Stomach (tissue), 8 donors: ENCODE measurements at regions not wholly inside any gene's neighbourhood (a gene's known extent, or its start where the extent isn't known, plus 50 kb on each side); places are given as distances from the start of the nearest gene placed in this dataset.

Experiments
- DNase-seq, 2 donors: peaks; one replicate each; pipeline versions ENCODE4 v3.0.0 to v3.0.0-alpha.2; 2013 to 2019
- H3K27ac ChIP-seq, 5 donors: fragments of 200-600 bp in 4 of 5; sonication (generic) in 4 of 5; one replicate each; pipeline ENCODE4 v1.5.1; 2013 to 2019; ENCODE audit warnings: mild to moderate bottlenecking in 1 of 5, moderate library complexity in 1 of 5
- H3K27me3 ChIP-seq, 3 donors: fragments of 200-600 bp; sonication (generic); one replicate each; pipeline ENCODE4 v1.5.1; 2017 to 2019; ENCODE audit warnings: mixed run types in 1 of 3
- H3K36me3 ChIP-seq, 4 donors: fragments of 200-600 bp; sonication (generic); 1 replicate in 3 of 4; 2 replicates in 1 of 4; pipeline ENCODE4 v1.5.1; 2016 to 2019
- H3K4me1 ChIP-seq, 4 donors: fragments of 200-600 bp; sonication (generic); one replicate each; pipeline ENCODE4 v1.5.1; 2016 to 2019
- H3K4me3 ChIP-seq, 4 donors: fragments of 200-600 bp; sonication (generic) in 3 of 4; one replicate each; pipeline ENCODE4 v1.5.1; 2016 to 2019; ENCODE audit warnings: mild to moderate bottlenecking in 1 of 4
- H3K9me3 ChIP-seq, 4 donors: fragments of 200-600 bp; sonication (generic); one replicate each; pipeline ENCODE4 v1.5.1; 2016 to 2019
- EP300 ChIP-seq: sonication (generic); formaldehyde crosslinking; IDR thresholded peaks from one replicate; pipeline ENCODE4 v1.6.1; 2017; ENCODE audit warnings: antibody characterized with exemption
- POLR2A ChIP-seq, 4 donors: fragments of 450-650 bp; IDR thresholded peaks; one replicate each; pipeline ENCODE4 v1.6.1; 2016; ENCODE audit warnings: antibody characterized with exemption in 4 of 4, control low read depth in 2 of 4, mild to moderate bottlenecking in 1 of 4, moderate library complexity in 1 of 4
- POLR2AphosphoS5 ChIP-seq, 3 donors: sonication (generic); formaldehyde crosslinking; IDR thresholded peaks; one replicate each; pipeline ENCODE4 v1.6.1; 2016; ENCODE audit warnings: antibody characterized with exemption in 3 of 3
- WGBS, 5 donors: extraction: QIAGEN DNeasy Blood & Tissue Kit in 3 of 5; methylation state at CpG; one replicate each; pipeline versions ENCODE4 v1.1.5 to v1.1.7; 2013 to 2018; 5-methylcytosine and 5-hydroxymethylcytosine counted together
- intact Hi-C: fragments of 100-400 bp; cut with DNase I; formaldehyde crosslinking; loops from one replicate; pipeline ENCODE4 v1.15.1; 2023; ENCODE audit warnings: low total_unique reads
- TF ChIP-seq, protein P1 (sequence below), 7 experiments: fragments of 450-650 bp in 4 of 7; fragments of 200-600 bp in 3 of 7; sonication (generic) in 3 of 7; IDR thresholded peaks; one replicate each; pipeline ENCODE4 v1.5.1; 2016 to 2019; ENCODE audit warnings: antibody characterized with exemption in 7 of 7, control low read depth in 2 of 7, mild to moderate bottlenecking in 1 of 7
- donor health status: healthy with polysubstance abuse.
- donor health status: Bipolar disorder and iron deficiency.
- donor health status: healthy.

DNA sequence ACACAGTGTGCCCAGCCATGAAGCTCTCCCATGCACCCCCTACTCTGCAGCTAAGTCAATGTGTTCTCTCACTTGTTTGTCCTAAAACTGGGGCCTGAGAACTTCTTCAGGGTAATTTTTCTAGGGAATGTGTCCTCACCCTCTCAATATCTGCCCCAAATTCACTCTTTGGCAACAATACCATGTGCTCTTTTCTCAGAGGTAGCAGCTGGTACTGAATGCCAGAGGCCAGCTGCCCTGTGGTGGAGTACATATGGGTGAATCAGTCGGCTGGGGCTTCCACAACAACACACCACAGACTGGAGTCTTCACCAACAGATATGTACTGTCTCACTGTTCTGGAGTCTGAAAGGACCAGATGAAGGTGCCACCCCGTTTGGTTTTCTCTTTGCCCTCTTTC, 97.7 kb upstream of the TOP3B start:
- Histone ChIP-seq H3K9me3 (no peaks in the 10 kb centered on the region), H3K4me1 (no peaks in the 10 kb centered on the region), H3K27me3 (peaks cover 0 to 49% (median 12%) of the 10 kb centered on the region in 3 donors), H3K27ac (no peak overlapping the region), H3K4me3 (no peak overlapping the region), H3K36me3 (no peaks in the 10 kb centered on the region)
- intact Hi-C loops, result no loop called here
- TF ChIP-seq EP300, result no peak
- TF ChIP-seq POLR2AphosphoS5 (IDR thresholded peaks at IDR 0.05), result no peak
- no peak for TF ChIP-seq POLR2A (IDR thresholded peaks at IDR 0.05)
- TF ChIP-seq, protein P1, sequence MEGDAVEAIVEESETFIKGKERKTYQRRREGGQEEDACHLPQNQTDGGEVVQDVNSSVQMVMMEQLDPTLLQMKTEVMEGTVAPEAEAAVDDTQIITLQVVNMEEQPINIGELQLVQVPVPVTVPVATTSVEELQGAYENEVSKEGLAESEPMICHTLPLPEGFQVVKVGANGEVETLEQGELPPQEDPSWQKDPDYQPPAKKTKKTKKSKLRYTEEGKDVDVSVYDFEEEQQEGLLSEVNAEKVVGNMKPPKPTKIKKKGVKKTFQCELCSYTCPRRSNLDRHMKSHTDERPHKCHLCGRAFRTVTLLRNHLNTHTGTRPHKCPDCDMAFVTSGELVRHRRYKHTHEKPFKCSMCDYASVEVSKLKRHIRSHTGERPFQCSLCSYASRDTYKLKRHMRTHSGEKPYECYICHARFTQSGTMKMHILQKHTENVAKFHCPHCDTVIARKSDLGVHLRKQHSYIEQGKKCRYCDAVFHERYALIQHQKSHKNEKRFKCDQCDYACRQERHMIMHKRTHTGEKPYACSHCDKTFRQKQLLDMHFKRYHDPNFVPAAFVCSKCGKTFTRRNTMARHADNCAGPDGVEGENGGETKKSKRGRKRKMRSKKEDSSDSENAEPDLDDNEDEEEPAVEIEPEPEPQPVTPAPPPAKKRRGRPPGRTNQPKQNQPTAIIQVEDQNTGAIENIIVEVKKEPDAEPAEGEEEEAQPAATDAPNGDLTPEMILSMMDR (IDR thresholded peaks at IDR 0.05), result no peak
- no peak for DNase-seq
- 45 to 56% (median 48%) methylated on average over 2 of the region's 2 CpGs for WGBS, 5 donors

- WGBS, 5 donors, result 67 to 76% (median 75%) methylated on average over 6 of the region's 6 CpGs
- no peak overlapping the region for H3K27ac ChIP-seq
- H3K9me3 ChIP-seq, result no peaks in the 10 kb centered on the region
- H3K27me3 ChIP-seq, result peaks cover 0 to 55% (median 17%) of the 10 kb centered on the region in 3 donors
- H3K36me3 ChIP-seq, result no peaks in the 10 kb centered on the region
- no peak for DNase-seq
- intact Hi-C loops, result no loop called here
- no peak overlapping the region for H3K4me3 ChIP-seq
- no peaks in the 10 kb centered on the region for H3K4me1 ChIP-seq
- TF ChIP-seq POLR2A (IDR thresholded peaks at IDR 0.05), result no peak
- TF ChIP-seq EP300, result no peak
- TF ChIP-seq, protein P1 (IDR thresholded peaks at IDR 0.05), result no peak
- no peak for TF ChIP-seq POLR2AphosphoS5 (IDR thresholded peaks at IDR 0.05)
These were observed 97.0 kb upstream of the TOP3B start for GRCh38 chr22:22079404-22080148.

GRCh38 chr22:22078329-22078728, 95.7 kb upstream of the TOP3B start:
- peaks cover 0 to 58% (median 21%) of the 10 kb centered on the region in 3 donors for H3K27me3 ChIP-seq
- WGBS, 5 donors, result 0 to 88% (median 50%) methylated on average over 1 of the region's 1 CpG
- intact Hi-C loops, result no loop called here
- TF ChIP-seq EP300 (no peak), POLR2AphosphoS5 (IDR thresholded peaks at IDR 0.05) (no peak), POLR2A (IDR thresholded peaks at IDR 0.05) (no peak)
- TF ChIP-seq, protein P1 (IDR thresholded peaks at IDR 0.05), result no peak
- no peaks in the 10 kb centered on the region for H3K9me3 ChIP-seq
- no peak for DNase-seq
- no peak overlapping the region for H3K4me3 ChIP-seq
- no peaks in the 10 kb centered on the region for H3K36me3 ChIP-seq
- no peaks in the 10 kb centered on the region for H3K4me1 ChIP-seq
- H3K27ac ChIP-seq, result no peak overlapping the region

- Histone ChIP-seq H3K27me3 (peaks cover 0 to 58% (median 21%) of the 10 kb centered on the region in 3 donors), H3K36me3 (no peaks in the 10 kb centered on the region), H3K4me3 (no peak overlapping the region), H3K4me1 (no peaks in the 10 kb centered on the region), H3K9me3 (no peaks in the 10 kb centered on the region), H3K27ac (no peak overlapping the region)
- WGBS, 5 donors, result 54 to 62% (median 55%) methylated on average over 4 of the region's 4 CpGs
- intact Hi-C loops, result no loop called here
- TF ChIP-seq POLR2AphosphoS5 (IDR thresholded peaks at IDR 0.05) (no peak), EP300 (no peak), POLR2A (IDR thresholded peaks at IDR 0.05) (no peak)
- TF ChIP-seq, protein P1 (IDR thresholded peaks at IDR 0.05), result no peak
- no peak for DNase-seq
These were observed 94.5 kb upstream of the TOP3B start for GRCh38 chr22:22076932-22077703.
